GM18519 (cell line): ENCODE measurements at regions not wholly inside any gene's neighbourhood (a gene's known extent, or its start where the extent isn't known, plus 50 kb on each side); places are given as distances from the start of the nearest gene placed in this dataset.

Source experiments
- ATAC-seq: cut with Tn5 transposase; IDR thresholded peaks from one replicate; pipeline ENCODE4 v1.9.1; 2021; ENCODE audit warnings: mild to moderate bottlenecking, moderate library complexity; ENCODE audit not compliant: unreplicated experiment, low FRiP score

DNA sequence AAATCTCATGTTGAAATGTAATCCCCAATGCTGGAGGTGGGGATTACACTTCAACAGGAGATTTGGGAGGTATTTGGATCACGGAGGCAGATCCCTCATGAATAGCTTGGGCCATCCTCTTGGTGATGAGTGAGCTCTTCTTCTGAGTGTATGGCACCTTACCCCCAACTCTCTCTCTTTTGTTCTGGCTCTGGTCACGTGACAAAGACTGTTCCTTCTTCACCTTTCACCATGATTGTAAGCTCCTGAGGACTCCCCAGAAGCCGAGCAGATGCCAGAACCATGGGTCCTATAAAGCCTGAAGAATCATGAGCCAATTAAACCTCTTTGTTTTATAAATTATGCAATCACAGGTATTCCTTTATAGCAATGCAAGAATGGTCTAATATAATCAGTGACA is 684.2 kb downstream of the LIG4 start:
- no peak for ATAC-seq

DNA sequence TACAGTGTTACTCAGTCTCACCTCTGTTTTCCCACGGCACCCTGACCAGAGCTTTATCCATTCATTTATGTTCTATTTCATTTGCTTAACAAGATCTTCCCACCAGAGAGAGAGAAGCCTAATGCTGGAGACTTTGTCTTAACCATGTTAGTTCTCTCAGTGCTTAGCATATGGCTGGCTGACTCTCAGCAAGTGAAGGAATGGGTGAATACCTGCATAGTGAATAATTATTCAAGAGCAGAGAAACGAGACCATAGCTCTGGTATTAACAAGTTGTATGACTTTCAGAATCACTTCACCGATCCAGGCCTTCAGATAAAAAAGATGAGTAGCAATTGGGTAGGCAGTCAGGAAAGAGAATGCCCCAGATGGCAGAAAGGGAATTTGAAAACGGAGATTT is 686.3 kb downstream of the LIG4 start:
- ATAC-seq: no peak

DNA sequence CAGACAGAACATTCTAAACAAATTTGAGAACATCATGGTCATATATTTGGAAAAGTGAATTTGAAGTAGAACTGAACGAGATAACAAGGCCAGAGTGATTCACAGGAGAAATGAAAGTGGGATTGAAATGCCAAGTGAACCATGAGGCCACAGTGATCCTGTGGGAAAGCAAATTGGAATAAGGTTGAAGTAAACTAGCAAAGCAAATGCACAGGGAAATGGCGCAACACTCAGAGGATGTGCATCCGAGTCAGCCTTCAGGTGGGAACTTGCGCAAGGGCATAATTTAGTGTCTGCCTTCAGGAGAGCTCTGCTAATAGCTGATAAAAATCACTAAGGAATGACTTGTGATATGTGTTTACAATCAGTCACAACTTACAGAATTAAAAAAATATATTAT is 696.6 kb downstream of the LIG4 start:
- no peak for ATAC-seq

DNA sequence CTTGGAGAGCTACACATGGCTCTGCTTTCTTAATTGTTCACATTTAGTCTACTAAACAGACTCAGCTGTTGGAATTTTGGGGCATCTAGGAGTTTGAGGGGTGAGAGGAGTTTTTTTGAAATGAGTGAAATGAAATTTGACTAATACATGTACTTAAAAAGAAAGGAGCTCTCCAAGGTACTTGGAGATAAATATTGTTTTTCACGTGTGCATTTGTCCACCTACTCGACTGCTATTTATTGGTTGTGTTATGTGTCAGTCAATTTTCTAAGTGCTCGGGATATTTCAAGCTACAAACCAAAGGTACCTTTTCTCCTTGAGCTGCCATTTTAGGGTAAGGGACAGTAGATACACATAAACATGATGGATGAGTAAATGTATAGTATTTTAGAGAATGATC is 697.0 kb downstream of the LIG4 start:
- no peak for ATAC-seq

DNA sequence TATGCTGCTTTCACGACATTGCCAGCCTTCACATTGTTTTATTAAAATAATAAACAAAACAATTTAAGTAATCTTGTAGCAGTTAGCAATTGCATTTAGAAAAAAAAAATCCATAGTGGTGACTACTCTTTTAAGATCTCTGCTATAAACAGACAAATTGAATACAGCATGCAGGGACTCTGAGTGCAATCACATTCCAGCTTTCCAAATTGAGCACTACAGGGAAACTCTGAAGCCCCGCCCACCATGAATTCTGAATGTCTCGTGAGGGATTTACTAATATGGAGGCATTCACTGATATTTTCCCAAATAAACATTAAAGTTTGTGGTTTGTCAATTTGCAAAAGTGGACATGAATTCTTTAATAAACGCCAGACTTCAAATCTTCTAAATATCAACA is 698.8 kb downstream of the LIG4 start:
- ATAC-seq: no peak

DNA sequence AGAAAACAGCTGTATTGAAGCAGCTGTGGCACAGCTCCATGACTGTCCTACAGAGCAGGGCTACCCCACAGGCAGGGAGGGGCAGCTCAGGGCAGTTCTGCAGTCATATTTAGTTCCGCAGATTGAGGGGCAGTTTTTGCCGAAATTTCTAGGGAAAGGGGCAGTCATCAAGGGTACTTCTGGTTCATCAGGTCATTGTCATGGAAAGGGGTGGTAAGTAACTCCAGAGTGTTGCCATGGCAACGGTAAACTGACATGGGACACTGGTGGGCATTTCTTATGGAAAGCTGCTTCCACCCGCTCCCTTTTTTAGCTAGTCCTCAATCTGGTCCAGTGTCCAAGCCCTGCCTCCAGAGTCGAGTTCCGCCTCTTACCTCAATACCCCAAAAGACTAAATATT is 702.8 kb downstream of the LIG4 start:
- no peak for ATAC-seq

DNA sequence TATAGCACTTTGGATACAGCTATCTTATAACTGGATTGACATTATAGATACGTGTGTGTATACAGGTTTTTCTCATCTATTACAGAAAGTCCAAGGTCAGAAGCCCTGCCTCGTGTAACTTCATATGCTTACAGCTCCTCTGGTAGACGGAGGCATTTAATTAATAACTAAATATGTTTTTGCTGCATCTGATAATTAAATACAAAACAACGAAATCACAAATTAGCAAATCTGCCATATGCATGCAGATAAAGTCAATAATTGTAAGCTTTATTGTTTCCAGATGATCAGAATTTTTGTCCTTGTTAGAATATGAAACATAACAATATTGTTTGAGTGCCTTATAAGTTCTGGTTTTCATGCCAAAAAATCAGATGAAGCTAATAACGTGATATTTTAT is 717.7 kb downstream of the LIG4 start:
- no peak for ATAC-seq

DNA sequence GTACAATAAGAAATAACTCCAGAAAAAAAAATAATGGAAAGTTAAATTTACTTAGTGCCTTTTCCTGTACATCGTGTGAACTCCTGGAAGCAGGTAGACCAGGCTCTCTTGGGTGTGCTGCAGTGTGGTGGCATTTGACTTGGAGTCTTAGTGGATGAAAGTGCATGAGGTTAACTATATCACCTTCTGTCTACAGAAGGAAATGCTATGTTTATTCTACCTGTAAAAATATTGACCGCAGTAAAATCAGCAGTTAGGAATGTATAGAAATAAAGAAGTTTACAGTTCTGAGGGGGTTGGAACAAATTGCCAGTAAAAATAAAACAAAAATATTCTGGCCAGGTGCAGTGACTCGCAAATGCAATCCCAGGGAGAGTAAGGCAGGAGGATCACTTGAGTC is 722.1 kb downstream of the LIG4 start:
- ATAC-seq: no peak

DNA sequence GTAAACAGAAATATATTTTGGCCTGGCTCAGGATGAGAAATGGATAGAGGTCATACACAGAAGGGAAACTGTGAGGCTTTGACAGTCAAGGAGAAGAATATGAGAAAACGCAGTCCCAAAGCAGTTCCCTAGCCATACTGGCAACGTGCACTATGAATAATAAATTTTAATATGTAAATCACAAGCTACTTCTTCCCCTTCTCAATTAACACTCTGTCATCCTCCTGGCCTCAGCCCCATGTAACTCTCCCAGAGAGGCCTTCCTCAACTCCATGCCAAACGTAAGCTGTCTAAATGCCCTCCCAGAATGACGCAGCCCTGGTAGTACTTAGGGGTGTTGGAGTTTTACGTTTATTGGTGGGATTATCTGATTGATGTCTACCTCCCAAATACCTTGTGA is 732.6 kb downstream of the LIG4 start:
- ATAC-seq: no peak

DNA sequence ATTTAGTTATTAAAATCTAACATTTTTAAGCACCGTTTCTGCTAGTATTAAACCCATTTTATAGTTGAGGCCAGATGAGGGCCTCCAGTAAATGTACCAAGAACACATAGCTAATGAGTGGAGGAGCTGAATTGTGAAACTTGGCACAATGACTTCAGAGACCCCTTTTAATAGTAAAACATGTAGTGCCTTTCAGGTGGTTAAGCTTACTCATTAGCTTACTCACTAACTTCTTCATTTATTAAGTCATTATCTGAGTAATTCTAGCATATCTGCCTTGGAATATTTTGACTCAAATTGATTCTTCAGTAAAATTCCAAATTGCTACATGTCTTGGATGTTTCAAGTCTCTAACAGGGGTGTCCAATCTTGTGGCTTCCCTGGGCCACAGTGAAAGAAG is 735.2 kb downstream of the LIG4 start:
- ATAC-seq: no peak

DNA sequence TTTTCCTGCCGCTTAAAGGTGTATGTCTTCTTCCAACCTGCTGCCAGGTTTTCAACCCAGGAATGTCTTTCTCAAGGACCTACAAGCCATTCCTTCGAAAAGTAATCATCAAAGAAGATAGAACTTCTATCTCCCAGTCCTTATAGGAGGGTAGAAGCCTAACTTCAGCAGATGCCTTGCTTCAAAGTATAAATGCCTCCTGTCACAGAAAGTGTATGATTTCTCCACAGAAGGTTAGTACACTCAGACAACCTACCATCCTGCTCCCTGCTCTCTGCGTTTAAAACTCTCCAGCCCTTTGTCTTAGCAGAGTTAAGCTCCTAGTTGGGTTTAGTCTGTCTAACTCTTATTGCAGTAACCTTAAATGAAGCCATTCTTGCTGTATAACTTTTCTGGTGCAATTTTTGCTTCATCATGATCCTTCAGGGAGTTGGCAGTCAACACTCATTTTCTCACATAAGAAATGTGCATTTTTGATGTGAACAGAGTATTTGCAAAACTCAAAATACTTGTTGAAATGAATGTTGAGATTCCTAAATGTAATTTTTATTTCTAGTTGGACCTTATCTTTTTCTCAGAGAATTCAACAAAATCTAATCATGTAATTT is 737.5 kb downstream of the LIG4 start:
- ATAC-seq: no peak

DNA sequence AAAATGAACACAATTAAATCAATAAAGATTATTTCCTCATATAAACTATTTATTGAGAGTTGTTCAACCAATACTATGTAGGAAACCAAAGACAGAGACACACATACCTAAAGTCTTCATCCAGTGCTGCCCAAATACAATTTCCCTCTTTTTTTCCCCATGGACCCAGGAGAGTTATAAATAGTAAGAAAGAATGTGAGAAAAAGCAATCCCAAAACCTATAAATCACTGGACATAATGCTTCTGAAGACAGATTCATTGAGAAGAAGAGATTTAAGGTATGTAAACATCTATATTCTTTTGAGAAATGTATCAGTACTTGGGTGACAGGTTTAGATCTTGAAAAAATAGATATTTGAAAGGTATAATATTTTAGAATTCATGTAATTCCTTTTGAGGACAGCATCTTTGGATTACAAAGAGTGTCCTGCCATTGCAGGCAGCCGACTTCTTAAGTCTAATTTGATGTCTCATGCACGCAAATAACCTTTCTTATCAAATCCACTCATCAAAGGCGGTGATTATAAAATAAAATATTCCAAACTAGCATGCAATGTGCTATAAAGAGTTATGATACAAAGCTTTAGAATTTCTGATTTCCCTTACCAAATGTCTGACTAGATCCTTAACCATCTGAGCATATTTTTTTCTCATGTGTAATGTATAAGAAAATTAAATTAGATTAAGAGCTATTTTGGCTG is 739.4 kb downstream of the LIG4 start:
- ATAC-seq: no peak

DNA sequence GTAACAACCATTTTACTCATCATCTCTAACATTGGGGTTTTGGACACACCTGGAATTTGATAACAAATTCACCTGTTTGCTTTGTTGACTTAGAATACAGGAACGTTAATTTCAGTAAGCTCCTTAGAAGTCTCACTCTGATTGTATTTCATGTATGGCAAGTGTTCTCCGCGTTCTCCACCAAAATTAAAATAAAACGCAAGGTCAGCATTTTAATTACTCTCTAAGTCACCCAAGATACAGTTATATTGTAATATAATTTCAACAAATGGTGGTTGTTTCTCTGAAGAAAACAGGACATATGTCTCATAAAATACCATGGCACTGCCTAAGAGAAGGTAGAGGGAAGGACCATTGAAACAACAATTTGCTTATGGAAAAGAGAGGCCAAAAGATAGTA is 742.1 kb downstream of the LIG4 start:
- no peak for ATAC-seq

DNA sequence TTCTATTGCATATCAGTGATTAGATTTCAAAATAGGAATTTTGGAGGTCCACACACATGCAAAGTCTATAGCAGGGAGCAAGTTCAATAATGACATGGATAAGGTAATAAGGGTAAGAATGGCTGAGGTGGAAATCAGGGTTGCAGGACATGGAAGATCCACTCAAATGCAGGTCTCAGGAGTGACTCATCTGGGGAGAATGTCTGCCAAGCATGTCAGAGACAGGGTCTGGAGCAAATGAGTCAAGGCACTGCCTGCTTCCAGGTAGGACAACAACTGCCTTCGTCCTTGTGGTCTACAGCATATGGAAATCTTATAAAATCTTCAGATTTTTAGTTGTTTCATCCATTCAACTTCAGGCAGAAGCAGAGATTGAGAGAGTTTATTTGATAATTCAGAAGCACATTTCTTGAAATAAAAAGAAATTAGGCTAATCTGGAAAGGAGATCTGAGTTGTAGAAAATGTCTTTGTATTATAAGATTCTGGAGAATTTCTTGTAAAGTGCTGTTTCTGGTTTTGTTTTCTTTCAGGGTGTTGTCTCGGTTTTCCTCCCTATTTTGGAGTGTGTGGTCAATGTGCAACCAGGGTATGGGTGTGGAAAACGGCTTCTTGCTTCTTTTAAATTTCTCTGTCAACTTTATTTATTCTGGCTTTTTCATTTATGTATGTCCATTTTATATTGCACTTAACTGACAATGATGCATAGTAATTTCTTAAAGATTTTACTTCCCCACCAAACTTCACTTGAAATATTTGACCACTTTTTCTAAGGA is 748.8 kb downstream of the LIG4 start:
- ATAC-seq: no peak

DNA sequence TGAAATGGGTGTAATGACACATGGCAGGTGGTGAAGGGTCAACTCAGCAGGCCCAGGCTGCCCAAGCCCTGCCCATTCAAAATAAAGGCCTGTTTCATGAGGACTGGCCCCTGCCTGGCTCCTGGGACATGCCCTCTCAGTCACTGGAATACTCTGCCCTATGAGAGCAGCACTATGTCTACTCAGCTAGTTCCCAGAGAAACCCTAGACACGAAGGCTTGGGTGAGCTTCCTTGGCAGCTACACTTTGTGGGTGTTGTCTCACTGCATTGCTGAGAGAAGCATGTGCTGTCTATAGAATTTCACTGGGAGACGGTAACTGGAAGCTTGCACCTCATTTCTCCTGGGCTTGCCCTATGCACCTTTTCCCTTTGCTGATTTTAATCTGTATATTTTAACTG is 752.8 kb downstream of the LIG4 start:
- ATAC-seq: no peak

DNA sequence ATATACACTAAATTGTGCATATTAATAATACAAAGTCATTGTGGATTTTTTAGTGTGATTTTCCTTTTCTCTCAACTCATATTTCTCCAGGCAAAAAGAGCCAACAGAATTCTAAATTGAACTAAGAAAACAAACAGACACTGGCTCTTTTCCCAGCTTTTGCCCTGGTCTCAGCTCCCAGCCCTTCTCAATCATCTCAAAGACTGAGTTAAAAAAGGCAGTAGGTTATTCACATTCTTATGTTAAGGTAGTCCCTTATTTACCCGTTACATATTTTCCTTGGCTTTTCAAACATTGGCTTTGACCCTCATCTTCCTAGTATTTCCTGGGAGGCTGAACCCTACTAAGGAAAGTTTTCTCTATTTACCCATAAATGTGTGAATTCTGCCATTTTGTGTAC is 753.6 kb downstream of the LIG4 start:
- no peak for ATAC-seq

DNA sequence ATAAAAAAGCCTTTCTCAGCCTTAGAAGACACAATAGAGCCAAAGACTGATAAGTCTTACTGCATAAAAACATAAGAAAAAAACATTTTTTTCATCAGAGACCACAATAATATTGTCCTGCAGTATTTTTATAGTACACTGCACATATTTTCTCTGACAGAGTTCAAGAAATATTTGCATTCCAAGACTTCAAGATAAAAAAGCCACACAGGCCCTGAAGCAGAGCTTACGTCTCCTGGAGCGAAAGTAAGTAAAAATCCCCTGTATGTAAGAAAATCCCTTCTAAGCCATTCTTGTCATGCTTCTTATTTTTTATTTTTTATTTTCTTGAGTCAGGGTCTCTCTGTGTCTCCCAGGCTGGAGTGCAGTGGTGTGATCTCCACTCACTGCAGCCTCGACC is 755.9 kb downstream of the LIG4 start:
- ATAC-seq: no peak

DNA sequence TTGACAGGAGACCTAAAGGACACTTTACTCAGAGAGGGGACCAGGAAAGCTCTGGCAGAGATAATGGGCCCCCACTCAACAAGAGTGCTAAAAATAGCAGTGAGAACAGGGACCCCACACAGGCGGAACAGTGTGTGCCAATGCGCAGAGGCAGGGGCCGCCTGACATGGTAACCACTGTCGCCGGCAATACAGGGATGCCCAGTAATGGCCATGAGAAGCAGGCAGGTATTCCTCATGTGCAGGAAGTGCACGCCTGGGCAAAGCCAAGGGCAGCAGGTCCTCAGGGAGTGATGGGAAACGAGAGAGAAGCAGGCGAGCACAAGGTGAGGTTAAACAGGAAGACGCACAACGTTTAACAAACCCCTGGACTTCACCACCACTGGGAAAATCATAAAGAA is 757.1 kb downstream of the LIG4 start:
- ATAC-seq: no peak

DNA sequence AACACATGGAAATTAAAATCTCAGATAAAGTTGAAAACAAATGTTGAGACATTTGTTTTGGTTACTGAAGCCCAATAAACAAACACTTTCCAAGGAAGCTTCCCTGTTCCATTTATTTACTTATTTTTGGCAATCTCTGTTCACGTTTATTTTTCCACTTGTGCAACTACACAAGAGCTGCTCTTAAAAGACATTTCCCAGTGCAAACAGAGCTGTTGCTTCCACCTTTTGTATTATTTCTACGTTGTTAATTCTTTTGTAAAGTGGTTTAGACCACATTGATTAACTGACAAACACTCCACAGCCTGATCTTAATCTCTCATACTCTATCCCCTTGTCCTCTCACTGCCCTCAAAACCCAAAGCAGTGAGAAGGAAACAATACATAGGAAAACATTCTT is 757.6 kb downstream of the LIG4 start:
- no peak for ATAC-seq

DNA sequence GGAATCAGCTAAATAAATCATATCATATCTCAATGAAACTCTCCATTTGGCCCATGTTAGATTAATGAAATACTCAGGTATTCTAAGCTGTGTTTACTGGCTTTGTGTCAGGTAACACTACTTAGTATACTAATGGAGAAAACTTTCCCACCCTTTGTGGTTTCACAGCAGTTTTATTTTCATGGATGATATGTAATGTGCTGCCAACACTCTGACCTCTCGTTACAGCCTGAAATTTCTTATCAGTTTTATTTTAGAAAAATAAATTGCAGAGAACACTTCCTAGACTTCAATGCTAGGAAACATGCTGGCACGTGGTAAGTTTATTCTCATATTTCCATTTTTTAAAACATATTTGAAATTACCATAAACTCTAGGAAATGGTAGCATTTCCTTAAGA is 758.9 kb downstream of the LIG4 start:
- ATAC-seq: no peak

DNA sequence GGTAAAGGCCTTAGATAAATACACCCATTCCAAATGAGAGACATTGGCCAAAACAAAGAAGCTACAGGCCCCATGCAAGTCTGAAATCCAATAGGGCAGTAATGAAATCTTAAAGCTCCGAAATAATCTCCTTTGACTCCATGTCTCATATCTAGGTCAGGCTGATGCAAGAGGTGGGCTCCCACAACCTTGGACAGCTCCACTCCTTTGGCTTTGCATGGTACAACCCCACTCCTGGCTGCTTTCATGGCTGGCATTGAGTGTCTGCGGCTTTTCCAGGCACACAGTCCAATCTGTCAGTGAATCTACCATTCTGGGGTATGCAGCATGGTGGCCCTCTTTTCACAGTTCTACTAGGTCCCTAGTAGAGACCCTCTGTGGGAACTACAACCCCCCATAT is 762.5 kb downstream of the LIG4 start:
- ATAC-seq: no peak

DNA sequence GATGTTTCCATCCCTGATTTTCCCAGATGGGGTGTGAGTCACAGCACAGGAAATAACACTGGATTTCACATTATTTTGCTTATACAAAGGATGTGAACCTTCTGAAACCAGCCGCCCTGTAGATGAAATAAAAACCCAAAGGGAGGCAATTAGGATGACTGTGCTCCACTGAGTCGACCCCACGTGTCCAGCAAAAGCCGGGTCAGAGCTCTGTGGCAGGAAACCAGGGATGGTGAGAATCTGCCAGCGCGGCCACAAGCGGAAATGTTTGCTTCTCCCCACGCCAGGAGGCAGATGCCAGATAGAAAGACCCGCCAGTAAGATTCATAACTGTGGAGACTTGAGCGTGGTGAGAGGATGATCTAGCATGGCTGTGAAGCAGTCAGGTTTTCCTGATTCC is 764.4 kb downstream of the LIG4 start:
- no peak for ATAC-seq
